ENCODE measurements at regions not wholly inside any gene's neighbourhood (a gene's known extent, or its start where the extent isn't known, plus 50 kb on each side); places are given as distances from the start of the nearest gene placed in this dataset.
"Not testable (repeated sequence)": the region's sequence is repeated elsewhere in the genome, so short reads cannot be mapped to it uniquely, and the experiment has no call there.

DNA sequence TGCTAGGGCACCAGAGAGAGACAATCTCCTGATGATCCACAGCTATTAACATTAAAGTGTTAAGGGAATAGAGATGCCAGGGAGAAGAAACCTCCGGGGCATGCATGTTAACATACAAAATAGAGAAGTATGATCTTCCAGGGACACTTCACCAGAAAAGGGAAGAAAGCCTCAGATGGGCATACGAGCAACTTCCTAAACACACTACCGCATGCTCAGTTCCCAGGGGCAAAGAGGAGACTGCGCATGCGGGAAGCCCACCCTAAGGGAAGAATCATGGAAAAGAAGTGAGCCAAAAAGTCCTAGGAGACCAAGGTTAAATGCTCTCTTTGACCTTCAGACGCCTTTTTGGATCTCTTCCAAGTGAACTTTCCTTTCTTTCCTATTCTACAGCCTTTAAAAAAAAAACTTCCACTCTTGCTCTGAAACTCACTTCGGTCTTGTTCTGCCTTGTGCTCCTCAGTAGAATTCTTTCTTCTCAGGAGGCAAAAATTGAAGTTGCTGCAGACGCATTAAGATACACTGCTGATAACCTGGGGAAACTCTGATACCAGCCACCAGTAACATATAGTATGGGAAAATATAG, 1211.3 kb downstream of the REEP3 start:
- no peak for DNase-seq (ENCODE audit: low read depth)

DNA sequence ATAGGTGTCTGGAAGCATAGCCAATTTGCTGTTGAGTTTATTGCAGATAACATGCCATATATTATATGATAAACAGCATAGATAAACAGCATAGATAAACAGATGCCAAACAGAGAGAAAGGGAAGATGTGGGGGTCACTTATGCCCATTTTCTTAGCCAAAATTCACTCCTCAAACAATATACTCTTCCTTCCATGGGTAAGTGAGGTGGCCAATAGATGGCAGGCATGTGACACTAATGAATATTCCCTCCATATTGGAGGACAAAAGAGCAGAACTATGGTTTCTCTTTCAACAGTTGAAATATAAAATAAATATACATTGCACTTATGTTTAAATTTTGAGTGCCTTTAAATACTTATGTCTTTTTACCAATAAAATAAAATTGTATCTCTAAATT, 1212.8 kb downstream of the REEP3 start:
- no peak for DNase-seq (ENCODE audit: low read depth)

DNA sequence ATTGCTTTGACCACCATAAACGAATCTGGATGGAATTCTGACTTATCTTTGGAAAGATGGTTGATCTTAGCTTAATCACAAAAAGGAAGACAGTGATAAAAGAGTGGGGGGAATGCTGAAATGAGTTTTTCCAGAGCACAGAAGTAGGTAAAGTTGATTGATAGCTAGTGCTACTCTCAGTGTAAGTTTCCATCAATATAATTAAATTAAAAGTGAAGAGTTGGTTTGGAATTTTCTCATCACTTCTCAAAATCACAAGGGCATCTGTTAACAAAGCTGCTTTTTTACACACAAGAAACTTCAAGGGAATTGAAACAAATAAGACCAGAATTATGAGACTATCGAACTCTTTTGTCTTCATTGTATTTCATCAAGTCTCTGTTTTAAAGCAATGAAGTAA, 1217.3 kb downstream of the REEP3 start:
- DNase-seq (ENCODE audit: low read depth): no peak

DNA sequence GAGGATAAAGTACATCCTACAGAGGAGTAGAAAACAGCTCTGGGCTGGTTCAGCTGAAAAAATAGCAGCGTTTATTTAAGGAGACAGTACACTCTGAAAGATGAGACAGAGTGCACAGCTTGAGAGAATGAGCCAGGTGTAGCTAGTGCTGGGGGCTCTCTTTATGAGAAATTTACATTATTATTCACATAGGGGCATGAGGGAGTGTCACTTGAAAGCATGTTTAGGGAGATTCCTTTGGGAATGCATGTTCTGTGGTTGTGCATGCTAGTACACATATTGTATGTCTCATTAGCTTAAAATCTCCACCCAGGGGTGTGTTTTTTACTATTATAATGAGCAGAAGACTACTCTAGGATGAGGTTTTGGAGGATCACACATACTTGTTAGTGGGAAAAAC, 1224.4 kb downstream of the REEP3 start:
- no peak for DNase-seq (ENCODE audit: low read depth)

DNA sequence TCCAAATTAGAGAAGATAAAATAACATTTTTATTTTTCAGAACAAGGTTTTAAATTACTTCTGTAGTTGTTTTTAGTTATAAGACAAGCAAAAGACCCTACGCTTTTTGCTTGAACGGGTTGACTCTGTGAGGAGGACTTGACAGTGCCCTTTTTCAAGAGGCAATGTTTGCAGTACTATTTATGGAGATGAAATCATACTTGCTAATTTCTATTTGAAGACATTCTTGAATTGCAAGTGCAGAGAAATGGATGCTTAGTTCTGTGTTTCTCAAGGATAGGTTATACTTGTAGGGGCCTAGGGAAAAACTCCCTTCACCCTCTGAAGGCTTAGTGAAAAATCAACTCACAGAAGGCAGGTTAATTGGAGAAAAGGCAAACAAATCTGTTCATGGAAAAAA, 1229.5 kb downstream of the REEP3 start:
- no peak for DNase-seq (ENCODE audit: low read depth)

DNA sequence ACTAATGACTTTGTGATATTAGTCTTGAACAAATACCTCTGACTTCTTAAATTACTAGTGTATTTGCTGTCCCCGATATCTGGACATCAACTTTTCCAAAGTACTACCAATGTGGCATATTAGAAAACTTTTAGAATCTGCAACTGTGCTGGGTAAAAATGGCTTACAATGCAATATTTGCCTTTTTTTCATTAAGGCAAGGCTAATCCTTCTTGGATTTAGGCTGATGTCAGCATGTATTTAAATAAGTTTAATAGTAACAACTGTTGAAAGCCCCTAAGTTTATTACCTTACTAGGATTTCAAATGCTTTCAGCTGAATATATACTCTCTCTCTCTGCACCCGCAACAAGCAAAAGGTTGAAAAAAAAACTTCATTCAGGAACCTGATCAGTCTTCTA, 1232.3 kb downstream of the REEP3 start:
- no peak for DNase-seq (ENCODE audit: low read depth)

DNA sequence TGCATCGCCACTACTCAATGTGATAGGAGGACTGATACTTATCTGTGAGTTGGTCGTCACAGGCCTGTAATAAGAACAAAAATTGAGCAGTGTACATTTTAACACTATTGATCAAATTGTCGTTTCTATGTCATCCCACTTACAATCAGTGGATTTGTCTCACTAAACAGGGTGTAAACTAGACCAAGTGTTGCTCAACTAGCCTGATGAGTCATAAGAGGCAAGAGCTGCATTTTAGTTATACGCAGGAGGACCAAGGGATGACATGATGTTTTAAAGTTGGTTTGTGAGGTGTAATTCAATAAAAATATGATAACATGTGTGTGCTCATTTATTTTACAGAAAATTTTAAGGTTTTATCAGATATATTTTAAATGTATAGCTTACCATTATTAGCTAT, 1239.2 kb downstream of the REEP3 start:
- no peak for DNase-seq (ENCODE audit: low read depth)

DNA sequence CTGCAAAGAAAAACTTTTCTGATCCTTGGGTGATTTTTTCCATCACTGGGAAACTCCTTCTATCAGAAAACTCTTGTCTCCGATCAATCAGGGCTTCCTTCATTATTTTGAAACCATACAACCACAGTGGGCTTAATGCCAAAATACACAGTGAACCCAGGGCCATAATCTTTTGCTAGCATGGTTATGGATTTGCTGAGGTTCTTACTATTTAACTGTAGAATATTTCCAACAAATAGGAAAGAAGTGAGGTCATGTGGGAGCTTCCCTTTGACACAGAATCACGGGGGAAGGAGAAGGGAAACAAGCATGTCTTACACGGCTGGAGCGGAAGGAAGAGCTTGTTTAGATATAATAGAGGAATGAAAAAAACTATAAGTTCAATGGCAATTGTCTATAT, 1241.7 kb downstream of the REEP3 start:
- no peak for DNase-seq (ENCODE audit: low read depth)

DNA sequence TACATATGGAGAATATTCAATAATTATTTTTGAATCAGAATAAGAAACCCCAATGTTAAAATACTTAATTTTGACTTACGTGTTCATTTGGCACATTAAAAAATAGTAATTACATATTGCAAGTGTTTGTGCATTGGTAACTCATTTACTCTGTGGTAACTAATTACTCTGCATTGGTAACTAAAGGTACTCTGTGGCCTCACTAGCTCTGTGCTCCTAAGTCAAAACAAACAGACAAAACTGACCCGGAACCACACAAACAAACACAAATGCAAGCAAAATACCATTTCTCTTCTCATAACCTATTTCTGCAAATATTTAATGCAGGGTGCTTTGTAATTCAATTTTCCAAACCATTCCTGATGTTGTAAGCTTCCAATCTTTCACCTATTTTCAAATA, 1244.3 kb downstream of the REEP3 start:
- no peak for DNase-seq (ENCODE audit: low read depth)

DNA sequence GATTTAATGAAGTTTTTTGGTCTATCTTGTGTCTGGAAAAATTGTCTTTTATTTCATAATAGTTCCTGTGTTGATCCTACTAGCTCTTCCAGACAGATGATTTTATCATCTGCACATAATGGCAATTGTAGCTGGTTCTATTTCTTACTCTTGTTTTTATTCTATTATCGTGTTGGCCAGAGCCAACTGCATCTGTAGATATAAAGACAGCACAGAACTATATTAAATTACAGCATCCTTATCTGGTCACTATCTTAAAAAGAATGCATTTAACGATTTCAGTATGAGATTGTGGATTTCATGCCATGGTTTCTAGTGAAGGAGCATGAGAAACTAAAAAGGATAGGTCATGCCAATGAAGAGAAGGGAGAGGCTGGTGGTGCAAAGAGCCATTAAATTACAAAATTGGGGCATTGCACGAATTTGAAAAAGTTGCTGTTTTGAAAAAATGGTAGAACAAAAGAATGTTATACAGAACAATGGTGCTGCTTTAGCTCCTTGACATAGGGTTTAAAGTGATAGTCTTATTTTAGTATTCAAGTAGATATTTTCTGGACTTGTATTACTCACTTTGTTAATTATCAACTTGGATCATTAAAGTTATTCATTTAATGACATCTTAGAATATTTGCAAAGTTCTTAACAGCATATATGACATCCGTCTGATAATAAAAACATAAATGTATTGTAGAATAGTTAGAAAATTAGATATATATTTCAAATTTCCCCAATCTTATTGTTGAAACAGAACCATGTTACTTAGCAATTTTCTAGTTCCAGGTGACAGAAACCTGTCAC, 1250.3 kb downstream of the REEP3 start:
- DNase-seq (ENCODE audit: low read depth): no peak

DNA sequence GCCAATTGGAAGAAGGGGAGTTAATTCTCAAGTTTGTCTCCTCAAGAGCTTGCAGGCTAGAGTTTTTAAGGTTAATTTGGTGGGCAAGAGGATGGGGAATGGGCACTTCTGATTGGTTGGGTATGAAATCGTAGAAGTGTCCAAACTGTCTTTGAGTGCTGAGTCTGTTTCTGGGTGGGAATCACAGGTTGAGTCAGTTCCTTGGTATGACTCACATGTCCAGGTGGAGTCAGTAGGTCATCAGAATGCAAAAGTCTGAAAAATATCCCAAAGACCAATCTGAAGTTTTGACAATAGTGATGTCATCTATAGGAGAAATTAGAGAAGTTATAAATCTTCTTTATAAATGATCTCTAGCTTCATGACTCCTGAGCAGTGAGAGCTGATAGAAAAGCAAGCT, 1252.2 kb downstream of the REEP3 start:
- DNase-seq (ENCODE audit: low read depth): no peak

DNA sequence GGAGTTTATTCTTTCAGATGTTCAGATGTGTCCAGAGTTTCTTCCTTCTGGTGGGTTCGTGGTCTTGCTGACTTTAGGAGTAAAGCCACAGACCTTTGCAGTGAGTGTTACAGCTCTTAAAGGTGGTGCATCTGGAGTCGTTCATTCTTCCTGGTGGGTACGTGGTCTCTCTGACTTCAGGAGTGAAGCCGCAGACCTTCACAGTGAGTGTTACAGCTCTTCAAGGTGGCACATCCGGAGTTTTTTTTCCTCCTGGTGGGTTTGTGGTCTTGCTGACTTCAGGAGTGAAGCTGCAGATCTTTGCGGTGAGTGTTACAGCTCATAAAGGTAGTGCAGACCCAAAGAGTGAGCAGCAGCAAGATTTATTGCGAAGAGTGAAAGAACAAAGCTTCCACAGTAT, 1263.2 kb downstream of the REEP3 start:
- DNase-seq (ENCODE audit: low read depth): not testable (repeated sequence)

DNA sequence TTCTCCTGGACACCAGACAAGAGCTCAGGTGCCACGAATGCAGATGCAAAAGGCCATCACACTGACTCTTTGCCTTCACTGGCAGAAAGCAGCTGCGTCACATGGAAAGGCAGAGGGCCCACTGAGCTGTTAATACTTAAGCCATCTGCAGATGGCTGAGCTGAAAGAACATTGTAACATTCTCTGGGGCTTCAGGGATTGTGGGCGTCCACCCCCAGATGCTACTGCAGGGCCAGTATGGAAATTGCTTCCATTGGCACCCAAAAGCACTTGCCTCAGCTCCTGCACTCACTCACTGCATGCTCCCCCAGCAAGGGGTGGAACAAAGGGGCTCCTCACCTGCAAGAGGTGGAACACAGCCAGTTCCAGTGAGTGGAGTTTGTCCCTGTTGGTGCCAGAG, 1264.6 kb downstream of the REEP3 start:
- DNase-seq (ENCODE audit: low read depth): no peak

DNA sequence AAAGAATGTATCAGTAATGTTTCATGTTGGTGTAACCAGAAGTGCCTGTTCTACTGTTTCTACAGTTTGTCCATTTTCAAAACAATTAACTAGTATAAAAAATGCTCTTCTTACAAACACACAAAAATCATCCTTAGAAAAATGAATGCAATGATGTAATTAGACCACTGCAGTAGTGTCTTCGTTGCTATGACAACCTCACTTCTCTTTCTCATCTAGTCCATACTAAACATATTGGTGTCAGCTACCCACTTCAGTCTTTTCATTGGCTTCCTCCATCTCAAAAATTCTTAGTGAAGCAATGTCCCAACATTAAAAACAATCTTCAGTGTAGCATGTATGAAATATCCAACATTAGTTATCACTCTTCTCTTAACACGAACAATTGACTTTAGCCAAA, 1265.8 kb downstream of the REEP3 start:
- no peak for DNase-seq (ENCODE audit: low read depth)

DNA sequence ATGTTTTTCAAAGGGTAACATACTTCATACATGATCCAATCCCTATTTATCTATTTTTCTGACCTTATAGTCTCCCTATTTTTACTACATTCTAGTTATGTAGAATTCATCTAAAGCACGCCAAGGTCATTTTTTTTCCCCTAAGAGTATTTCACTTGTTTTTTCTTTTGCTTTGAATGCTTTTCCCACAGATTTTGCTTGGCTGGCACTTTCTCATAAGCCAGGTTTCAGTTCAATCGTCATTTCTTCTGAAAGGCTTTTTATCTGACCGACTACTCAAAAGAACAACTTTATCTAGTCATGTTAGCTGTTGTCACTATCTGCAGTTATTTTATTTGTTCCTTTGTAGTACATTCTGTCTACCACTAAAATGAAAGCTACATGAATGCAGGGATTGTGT, 1274.6 kb downstream of the REEP3 start:
- no peak for DNase-seq (ENCODE audit: low read depth)

DNA sequence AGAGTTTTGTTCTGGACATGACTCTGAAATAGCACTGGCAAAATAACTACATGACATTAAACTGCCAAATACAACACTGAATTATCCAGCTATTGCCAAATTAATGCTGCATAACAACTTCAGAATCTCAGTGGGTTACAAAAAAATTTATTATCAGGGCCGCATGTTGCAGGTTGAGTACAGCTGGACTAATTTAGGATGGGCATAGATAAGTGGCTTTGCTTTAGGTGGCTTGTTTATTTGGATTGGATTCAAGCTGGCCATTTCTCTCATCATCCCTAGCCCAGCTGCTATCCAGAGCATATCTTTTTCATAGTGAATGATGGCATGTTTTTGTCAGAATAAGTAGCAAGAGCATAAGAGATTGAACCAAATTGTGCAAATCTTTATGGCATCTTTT, 1277.1 kb downstream of the REEP3 start:
- DNase-seq (ENCODE audit: low read depth): no peak

DNA sequence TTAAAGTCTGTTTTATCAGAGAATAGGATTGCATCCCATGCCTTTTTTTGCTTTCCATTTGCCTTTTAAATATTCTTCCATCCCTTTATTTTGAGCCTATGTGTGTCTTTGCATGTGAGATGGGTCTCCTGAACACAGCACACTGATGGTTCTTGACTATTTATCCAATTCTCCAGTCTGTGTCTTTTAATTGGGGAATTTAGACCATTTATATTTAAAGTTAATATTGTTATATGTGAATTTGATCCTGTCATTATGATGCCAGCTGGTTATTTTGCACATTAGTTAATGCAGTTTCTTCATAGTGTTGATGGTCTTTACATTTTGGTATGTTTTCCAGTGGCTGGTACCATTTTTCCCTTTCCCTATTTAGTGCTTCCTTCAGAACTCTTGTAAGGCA, 1287.0 kb downstream of the REEP3 start:
- not testable (repeated sequence) for DNase-seq (ENCODE audit: low read depth)

DNA sequence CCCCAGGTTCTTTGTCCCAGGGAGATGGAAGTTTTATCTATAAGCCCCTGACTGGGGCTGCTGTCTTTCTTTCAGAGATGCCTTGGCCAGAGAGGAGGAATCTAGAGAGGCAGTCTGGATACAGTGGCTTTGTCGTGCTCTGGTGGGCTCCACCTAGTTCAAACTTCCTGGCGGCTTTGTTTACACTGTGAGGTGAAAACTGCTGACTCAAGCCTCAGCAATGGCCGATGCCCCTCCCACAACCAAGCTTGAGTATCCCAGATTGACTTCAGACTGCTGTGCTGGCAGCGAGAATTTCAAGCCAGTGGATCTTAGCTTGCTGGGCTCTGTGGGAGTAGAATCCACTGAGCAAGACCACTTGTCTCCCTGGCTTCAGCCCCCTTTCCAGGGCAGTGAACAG, 1288.8 kb downstream of the REEP3 start:
- not testable (repeated sequence) for DNase-seq (ENCODE audit: low read depth)

DNA sequence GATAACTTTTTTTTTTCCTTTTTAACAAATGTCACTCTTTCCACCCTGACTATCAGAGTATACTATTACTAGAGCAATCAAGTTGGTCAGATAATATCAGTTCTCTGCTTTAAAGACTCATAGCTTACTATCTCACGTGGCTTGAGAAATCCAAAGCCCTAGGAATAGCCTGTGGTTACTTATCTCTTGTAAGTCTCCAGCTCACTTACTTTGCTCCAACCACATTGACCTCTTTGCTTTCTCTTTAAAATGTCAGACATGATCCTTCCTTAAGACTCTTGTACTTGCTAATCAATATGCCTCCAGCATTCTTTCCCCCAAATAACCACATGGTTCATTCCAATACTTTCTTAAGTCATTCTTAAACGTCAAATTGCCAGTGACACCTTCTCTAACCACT, 1292.2 kb downstream of the REEP3 start:
- DNase-seq (ENCODE audit: low read depth): no peak

DNA sequence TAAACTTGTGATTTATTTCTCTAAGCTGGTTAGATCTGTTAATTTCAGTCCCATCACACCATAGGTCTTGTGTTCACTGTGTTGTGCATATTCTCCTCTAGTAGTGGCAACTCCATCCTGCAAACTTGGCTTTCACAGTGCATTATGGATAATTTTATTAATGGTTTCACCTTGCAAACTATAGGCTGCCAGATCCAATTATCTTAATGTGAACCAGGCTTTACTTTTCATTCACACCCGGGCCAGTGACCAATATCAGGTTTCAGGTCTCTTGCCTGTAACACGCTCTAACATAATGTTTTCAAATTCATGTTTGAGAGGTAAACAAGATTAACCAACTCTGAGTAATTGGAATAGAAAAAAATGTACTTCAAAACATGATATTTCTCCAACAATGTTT, 1293.0 kb downstream of the REEP3 start:
- no peak for DNase-seq (ENCODE audit: low read depth)

DNA sequence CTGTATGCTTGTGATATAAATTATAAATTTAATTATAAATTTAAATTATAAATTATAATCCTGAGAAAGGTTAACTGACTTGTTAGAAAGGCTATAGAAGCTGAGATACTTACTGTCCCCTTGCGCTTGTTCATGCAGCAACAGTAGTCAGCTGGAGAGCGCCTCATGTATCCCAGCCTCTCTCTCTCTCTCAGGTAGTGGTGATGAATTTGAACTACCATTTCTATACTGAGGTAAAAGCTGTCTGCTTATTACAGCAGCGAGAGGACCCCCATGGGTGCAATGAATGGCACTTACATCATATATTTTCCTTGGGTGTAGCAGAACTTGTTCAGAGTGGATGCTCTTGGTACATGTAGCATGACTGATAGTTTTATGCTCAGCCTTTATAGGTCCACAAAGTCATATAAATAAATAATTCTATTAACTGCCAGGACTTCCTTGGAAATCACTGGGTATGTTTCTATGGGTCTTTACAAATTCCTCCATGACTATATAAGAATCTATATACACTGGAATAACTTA, 1308.7 kb downstream of the REEP3 start:
- DNase-seq (ENCODE audit: low read depth): no peak

DNA sequence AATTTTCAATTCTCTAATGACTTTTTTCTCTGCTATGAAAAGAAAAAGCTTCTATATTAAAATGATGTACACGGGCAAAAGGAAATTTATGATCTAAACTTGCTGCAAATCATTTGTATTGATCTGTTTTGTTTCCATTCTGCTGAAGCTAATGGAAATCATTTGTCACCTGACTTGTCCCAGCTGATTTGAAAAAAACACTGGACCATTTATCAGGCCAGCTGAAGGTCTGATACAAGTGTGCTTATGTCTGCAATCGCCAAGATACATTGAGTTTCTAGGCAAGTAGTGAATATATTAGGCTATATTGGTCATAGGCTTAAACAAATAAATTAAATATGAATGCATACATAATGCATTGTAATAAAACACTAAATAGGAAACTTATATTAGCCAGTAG, 1309.7 kb downstream of the REEP3 start:
- no peak for DNase-seq (ENCODE audit: low read depth)

DNA sequence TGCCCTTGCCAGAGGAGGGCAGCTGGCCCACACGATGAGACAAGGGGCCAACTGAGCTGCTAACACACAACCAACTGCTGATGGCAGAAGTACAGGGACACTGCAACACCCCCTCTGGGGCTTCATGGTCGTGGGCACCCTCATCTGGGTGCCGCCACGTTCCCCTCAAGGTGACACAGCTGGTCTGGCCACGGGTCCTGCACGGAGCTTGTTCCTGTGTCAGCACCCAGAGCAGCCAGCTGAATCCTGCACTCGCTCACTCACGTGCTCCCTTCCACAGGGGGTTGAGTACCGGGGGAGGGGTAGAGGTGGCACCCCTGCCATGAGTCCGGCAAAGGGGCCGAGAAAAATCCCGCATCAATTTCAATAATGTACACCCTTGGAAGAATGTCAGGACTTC, 1319.1 kb downstream of the REEP3 start:
- no peak for DNase-seq (ENCODE audit: low read depth)

DNA sequence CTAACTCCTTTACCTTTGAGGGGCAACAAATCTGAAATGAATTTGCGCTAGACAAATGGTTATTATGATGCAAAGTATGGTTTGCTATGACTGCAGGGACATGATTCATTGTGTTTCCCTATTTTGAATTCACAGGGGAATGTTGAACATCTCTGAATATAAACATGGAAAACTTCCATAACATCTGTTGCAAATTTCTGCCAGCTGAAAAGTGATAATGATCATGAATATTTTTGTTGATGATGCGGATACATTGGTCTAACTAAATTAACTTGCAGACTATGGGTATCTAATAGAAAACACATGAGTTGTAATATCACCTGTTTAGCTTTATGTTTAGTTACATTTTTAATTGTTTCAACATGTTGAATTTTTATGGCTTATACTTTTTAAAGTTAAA, 1325.5 kb downstream of the REEP3 start:
- no peak for DNase-seq (ENCODE audit: low read depth)
